ENCODE measurements at regions not wholly inside any gene's neighbourhood (a gene's known extent, or its start where the extent isn't known, plus 50 kb on each side); places are given as distances from the start of the nearest gene placed in this dataset.

DNA sequence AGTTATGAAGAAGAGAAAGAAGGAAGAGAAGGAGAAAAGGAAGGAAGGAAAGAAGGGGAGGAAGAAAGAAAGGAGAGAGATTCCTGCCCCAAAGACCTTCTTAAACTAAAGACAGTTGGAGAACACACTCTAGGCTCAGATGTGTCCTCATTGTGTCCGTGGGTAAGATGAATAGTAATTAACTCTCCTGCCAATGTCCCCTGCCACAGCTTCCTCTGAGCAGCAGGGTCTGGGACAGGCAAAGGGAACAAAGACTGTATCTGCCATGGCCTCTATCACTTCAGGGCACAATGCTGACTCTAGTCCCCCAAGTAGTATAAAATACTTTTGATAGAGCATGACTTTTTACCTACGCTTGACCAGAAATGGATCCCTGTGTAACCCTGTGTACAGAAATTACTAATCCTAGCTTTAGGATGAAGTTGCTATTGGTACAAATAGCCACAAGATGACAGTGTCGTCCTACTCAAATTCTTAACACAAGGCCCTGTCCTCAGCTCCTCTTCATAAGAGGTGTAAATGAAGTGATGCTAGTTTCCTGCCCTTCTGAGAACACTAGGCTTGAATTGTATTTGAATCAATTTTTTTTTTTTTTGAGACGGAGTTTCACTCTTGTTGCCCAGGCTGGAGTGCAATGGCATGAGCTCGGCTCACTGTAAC lies 186.2 kb upstream of the GPR12 start:
- H3K9ac ChIP-seq (ENCODE audit: low read length): no peak overlapping the region
- H3K4me3 ChIP-seq (ENCODE audit: low read length): no peak overlapping the region
- no peaks in the 10 kb centered on the region for H3K36me3 ChIP-seq (ENCODE audit: control insufficient read depth, low read depth, low read length)
- no peaks in the 10 kb centered on the region for H3K27me3 ChIP-seq (ENCODE audit: control insufficient read depth, insufficient read depth, low read length)
- H3K9me3 ChIP-seq (ENCODE audit: control insufficient read depth, low read depth, low read length): no peaks in the 10 kb centered on the region
- H3K4me1 ChIP-seq (ENCODE audit: control insufficient read depth, low read depth, low read length): no peaks in the 10 kb centered on the region
- no peak overlapping the region for H3K27ac ChIP-seq (ENCODE audit: low read length)

GRCh38 chr13:26943748-26944147 lies 183.2 kb upstream of the GPR12 start:
- Histone ChIP-seq H3K4me3 (ENCODE audit: low read length) (no peak overlapping the region), H3K27me3 (ENCODE audit: control insufficient read depth, insufficient read depth, low read length) (no peaks in the 10 kb centered on the region), H3K36me3 (ENCODE audit: control insufficient read depth, low read depth, low read length) (no peaks in the 10 kb centered on the region), H3K4me1 (ENCODE audit: control insufficient read depth, low read depth, low read length) (no peaks in the 10 kb centered on the region), H3K9ac (ENCODE audit: low read length) (no peak overlapping the region), H3K27ac (ENCODE audit: low read length) (no peak overlapping the region), H3K9me3 (ENCODE audit: control insufficient read depth, low read depth, low read length) (no peaks in the 10 kb centered on the region)

DNA sequence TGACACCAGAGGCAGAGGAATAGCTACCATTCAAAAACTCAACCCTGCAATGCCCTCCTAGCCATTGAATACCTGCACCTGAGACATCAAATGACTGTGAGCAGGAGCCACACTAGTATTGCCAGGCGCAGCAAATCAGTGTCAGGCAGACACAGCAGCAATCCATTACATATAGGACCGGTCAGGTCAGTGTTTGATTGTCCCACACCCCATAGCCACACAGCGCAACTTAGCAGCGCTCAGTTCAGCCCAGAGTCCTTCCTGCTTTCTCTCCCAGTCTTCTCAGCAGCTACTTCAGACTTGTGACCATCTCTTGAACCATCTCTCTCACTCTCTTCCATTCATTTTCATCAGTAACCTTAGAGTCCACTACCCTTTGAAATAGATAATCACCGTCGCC lies 181.6 kb upstream of the GPR12 start:
- Histone ChIP-seq H3K9ac (ENCODE audit: low read length) (no peak overlapping the region), H3K36me3 (ENCODE audit: control insufficient read depth, low read depth, low read length) (no peaks in the 10 kb centered on the region), H3K4me3 (ENCODE audit: low read length) (no peak overlapping the region), H3K27me3 (ENCODE audit: control insufficient read depth, insufficient read depth, low read length) (no peaks in the 10 kb centered on the region), H3K4me1 (ENCODE audit: control insufficient read depth, low read depth, low read length) (no peaks in the 10 kb centered on the region), H3K27ac (ENCODE audit: low read length) (no peak overlapping the region), H3K9me3 (ENCODE audit: control insufficient read depth, low read depth, low read length) (no peaks in the 10 kb centered on the region)

GRCh38 chr13:26941345-26942174 lies 181.0 kb upstream of the GPR12 start:
- Histone ChIP-seq H3K4me3 (ENCODE audit: low read length) (no peak overlapping the region), H3K27ac (ENCODE audit: low read length) (no peak overlapping the region), H3K27me3 (ENCODE audit: control insufficient read depth, insufficient read depth, low read length) (no peaks in the 10 kb centered on the region), H3K36me3 (ENCODE audit: control insufficient read depth, low read depth, low read length) (no peaks in the 10 kb centered on the region), H3K9ac (ENCODE audit: low read length) (no peak overlapping the region), H3K9me3 (ENCODE audit: control insufficient read depth, low read depth, low read length) (no peaks in the 10 kb centered on the region), H3K4me1 (ENCODE audit: control insufficient read depth, low read depth, low read length) (no peaks in the 10 kb centered on the region)

DNA sequence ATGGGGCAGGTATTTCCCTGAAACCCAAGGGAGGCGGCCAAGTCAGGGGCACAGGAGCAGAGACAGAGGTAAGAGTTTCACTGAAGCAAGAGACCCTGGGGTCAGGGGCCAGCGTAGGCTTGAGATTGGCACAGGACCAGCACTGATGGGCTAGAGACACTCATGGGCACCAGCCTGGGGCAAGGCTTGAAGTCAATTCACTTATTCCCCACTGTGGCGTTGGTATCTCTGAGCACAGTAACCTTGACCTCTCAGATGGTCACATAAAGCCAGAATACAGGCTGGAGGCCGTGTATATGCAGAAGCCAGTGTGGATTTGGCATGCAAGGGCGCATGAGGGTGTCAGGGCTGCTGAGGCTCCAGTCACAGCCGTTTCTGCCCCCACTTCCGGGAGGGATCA lies 173.5 kb upstream of the GPR12 start:
- Histone ChIP-seq H3K36me3 (ENCODE audit: control insufficient read depth, low read depth, low read length) (no peaks in the 10 kb centered on the region), H3K27ac (ENCODE audit: low read length) (no peak overlapping the region), H3K9me3 (ENCODE audit: control insufficient read depth, low read depth, low read length) (no peaks in the 10 kb centered on the region), H3K4me1 (ENCODE audit: control insufficient read depth, low read depth, low read length) (no peaks in the 10 kb centered on the region), H3K9ac (ENCODE audit: low read length) (no peak overlapping the region), H3K4me3 (ENCODE audit: low read length) (no peak overlapping the region), H3K27me3 (ENCODE audit: control insufficient read depth, insufficient read depth, low read length) (no peaks in the 10 kb centered on the region)

GRCh38 chr13:26932465-26932864 lies 171.9 kb upstream of the GPR12 start:
- H3K9me3 ChIP-seq (ENCODE audit: control insufficient read depth, low read depth, low read length): no peaks in the 10 kb centered on the region
- no peak overlapping the region for H3K27ac ChIP-seq (ENCODE audit: low read length)
- no peaks in the 10 kb centered on the region for H3K27me3 ChIP-seq (ENCODE audit: control insufficient read depth, insufficient read depth, low read length)
- H3K4me3 ChIP-seq (ENCODE audit: low read length): no peak overlapping the region
- H3K36me3 ChIP-seq (ENCODE audit: control insufficient read depth, low read depth, low read length): no peaks in the 10 kb centered on the region
- H3K9ac ChIP-seq (ENCODE audit: low read length): no peak overlapping the region
- no peaks in the 10 kb centered on the region for H3K4me1 ChIP-seq (ENCODE audit: control insufficient read depth, low read depth, low read length)

DNA sequence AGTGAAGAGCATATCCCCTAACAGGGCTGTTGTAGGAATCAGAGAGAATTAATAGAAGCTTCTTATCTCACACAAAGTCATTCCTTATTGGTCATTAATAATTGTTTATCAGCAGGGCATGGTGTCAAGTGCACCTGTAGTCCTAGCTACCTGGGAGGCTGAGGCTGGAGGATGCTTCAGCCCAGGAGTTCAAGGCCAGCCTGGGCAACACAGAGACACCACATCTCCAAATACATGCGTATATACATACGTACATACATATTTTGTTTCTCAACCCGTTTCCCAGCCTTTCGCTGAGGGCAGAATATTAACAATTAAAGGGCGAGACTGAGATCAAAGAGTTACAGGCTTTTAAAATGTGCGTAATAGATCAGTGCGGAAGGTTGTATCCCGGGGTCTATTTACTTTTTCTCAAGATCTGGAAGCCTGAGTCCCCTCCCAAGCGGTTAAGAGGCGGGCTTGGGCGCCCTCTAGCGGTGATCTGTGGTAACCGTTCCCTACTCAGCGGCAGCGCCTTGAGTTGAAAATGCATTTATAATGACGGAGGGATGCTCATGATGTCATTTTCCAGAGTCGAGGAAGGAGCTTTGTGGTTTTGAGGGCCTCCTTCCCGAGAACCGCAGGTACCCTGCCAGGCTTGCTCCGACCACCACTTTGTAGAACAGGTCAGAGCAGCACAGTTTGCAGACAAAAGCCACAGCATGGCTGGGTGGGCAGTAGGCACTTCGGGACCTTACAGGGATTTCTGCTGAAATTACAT lies 169.6 kb upstream of the GPR12 start:
- no peaks in the 10 kb centered on the region for H3K27me3 ChIP-seq (ENCODE audit: control insufficient read depth, insufficient read depth, low read length)
- peak overlapping the region; percentile 36 for H3K4me3 ChIP-seq (ENCODE audit: low read length)
- H3K4me1 ChIP-seq (ENCODE audit: control insufficient read depth, low read depth, low read length): no peaks in the 10 kb centered on the region
- H3K9ac ChIP-seq (ENCODE audit: low read length): no peak overlapping the region
- no peaks in the 10 kb centered on the region for H3K9me3 ChIP-seq (ENCODE audit: control insufficient read depth, low read depth, low read length)
- H3K36me3 ChIP-seq (ENCODE audit: control insufficient read depth, low read depth, low read length): no peaks in the 10 kb centered on the region
- H3K27ac ChIP-seq (ENCODE audit: low read length): no peak overlapping the region

DNA sequence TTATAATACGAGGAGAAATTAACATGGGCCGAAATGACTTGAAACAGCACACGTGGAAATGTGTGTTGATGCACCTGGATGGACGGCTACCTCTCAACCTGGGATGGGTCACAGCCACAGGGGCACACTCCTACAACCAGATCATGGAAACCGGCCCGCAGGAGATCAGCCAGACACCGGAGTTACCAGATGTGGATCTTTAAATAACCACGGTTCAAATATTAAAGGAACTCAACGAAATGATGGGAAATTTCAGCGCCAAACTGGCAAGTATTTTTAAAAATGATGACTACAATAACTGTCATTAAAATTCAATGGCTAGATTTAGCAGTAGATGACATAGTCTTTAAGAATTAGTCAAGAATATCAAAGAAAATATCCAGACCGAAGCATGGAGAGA lies 166.9 kb upstream of the GPR12 start:
- H3K9me3 ChIP-seq (ENCODE audit: control insufficient read depth, low read depth, low read length): no peaks in the 10 kb centered on the region
- H3K27me3 ChIP-seq (ENCODE audit: control insufficient read depth, insufficient read depth, low read length): no peaks in the 10 kb centered on the region
- H3K36me3 ChIP-seq (ENCODE audit: control insufficient read depth, low read depth, low read length): no peaks in the 10 kb centered on the region
- no peak overlapping the region for H3K4me3 ChIP-seq (ENCODE audit: low read length)
- H3K27ac ChIP-seq (ENCODE audit: low read length): no peak overlapping the region
- no peak overlapping the region for H3K9ac ChIP-seq (ENCODE audit: low read length)
- H3K4me1 ChIP-seq (ENCODE audit: control insufficient read depth, low read depth, low read length): no peaks in the 10 kb centered on the region

- no peak overlapping the region for H3K4me3 ChIP-seq (ENCODE audit: low read length)
- H3K27me3 ChIP-seq (ENCODE audit: control insufficient read depth, insufficient read depth, low read length): no peaks in the 10 kb centered on the region
- H3K9ac ChIP-seq (ENCODE audit: low read length): no peak overlapping the region
- H3K27ac ChIP-seq (ENCODE audit: low read length): no peak overlapping the region
- no peaks in the 10 kb centered on the region for H3K4me1 ChIP-seq (ENCODE audit: control insufficient read depth, low read depth, low read length)
- H3K9me3 ChIP-seq (ENCODE audit: control insufficient read depth, low read depth, low read length): no peaks in the 10 kb centered on the region
- no peaks in the 10 kb centered on the region for H3K36me3 ChIP-seq (ENCODE audit: control insufficient read depth, low read depth, low read length)
These were observed 165.8 kb upstream of the GPR12 start for GRCh38 chr13:26926371-26926770.

- Histone ChIP-seq H3K9me3 (ENCODE audit: control insufficient read depth, low read depth, low read length) (no peaks in the 10 kb centered on the region), H3K4me1 (ENCODE audit: control insufficient read depth, low read depth, low read length) (no peaks in the 10 kb centered on the region), H3K4me3 (ENCODE audit: low read length) (no peak overlapping the region), H3K36me3 (ENCODE audit: control insufficient read depth, low read depth, low read length) (no peaks in the 10 kb centered on the region), H3K9ac (ENCODE audit: low read length) (no peak overlapping the region), H3K27me3 (ENCODE audit: control insufficient read depth, insufficient read depth, low read length) (no peaks in the 10 kb centered on the region), H3K27ac (ENCODE audit: low read length) (no peak overlapping the region)
These were observed 163.4 kb upstream of the GPR12 start for GRCh38 chr13:26923824-26924605.

GRCh38 chr13:26921918-26922317 lies 161.3 kb upstream of the GPR12 start:
- Histone ChIP-seq H3K4me3 (ENCODE audit: low read length) (no peak overlapping the region), H3K27me3 (ENCODE audit: control insufficient read depth, insufficient read depth, low read length) (no peaks in the 10 kb centered on the region), H3K9me3 (ENCODE audit: control insufficient read depth, low read depth, low read length) (no peaks in the 10 kb centered on the region), H3K9ac (ENCODE audit: low read length) (no peak overlapping the region), H3K4me1 (ENCODE audit: control insufficient read depth, low read depth, low read length) (no peaks in the 10 kb centered on the region), H3K36me3 (ENCODE audit: control insufficient read depth, low read depth, low read length) (no peaks in the 10 kb centered on the region), H3K27ac (ENCODE audit: low read length) (no peak overlapping the region)
